Brain microvascular endothelial cell (primary cell): ENCODE measurements at regions not wholly inside any gene's neighbourhood (a gene's known extent, or its start where the extent isn't known, plus 50 kb on each side); places are given as distances from the start of the nearest gene placed in this dataset.

Source experiments
- DNase-seq: peaks from one replicate; pipeline ENCODE4 v3.0.0-alpha.2; 2020
- H3K27ac ChIP-seq: fragments of 250-450 bp; sonication (Bioruptor Pico); 2 replicates; pipeline ENCODE4 v1.5.1; 2020; ENCODE audit warnings: mild to moderate bottlenecking, moderate library complexity
- H3K27me3 ChIP-seq: fragments of 250-450 bp; sonication (Bioruptor Pico); replicated peaks from 2 replicates; pipeline ENCODE4 v1.5.1; 2020; ENCODE audit warnings: mild to moderate bottlenecking
- H3K36me3 ChIP-seq: fragments of 250-450 bp; sonication (Bioruptor Pico); replicated peaks from 2 replicates; pipeline ENCODE4 v1.5.1; 2020; ENCODE audit warnings: mild to moderate bottlenecking
- H3K4me3 ChIP-seq: 2 replicates; pipeline ENCODE4 v1.5.1; 2011; ENCODE audit warnings: low read depth, mild to moderate bottlenecking, control low read depth, low read length, moderate library complexity
- CTCF ChIP-seq: IDR thresholded peaks from 2 replicates; pipeline ENCODE4 v1.5.1; 2011; ENCODE audit warnings: low read depth, mild to moderate bottlenecking, moderate library complexity, low read length, control low read depth, inconsistent platforms; ENCODE audit errors: missing control alignments
- in situ Hi-C: cut with HindIII; loops from 2 replicates; pipeline ENCODE4 v1.10.0; 2017; ENCODE audit warnings: low sequenced_read_pairs, low pct_ligation_motif_present

GRCh38 chr14:58942516-58942915 is 246.0 kb upstream of the DAAM1 start:
- H3K4me3 ChIP-seq = no peak overlapping the region
- DNase-seq = no peak
- H3K36me3 ChIP-seq = no peaks in the 10 kb centered on the region
- no peaks in the 10 kb centered on the region for H3K27me3 ChIP-seq
- H3K27ac ChIP-seq = no peak overlapping the region
- in situ Hi-C loops = no loop called here
- TF ChIP-seq CTCF = no peak

GRCh38 chr14:58944343-58944967 is 244.0 kb upstream of the DAAM1 start:
- H3K4me3 ChIP-seq = no peak overlapping the region
- no peak for TF ChIP-seq CTCF
- in situ Hi-C loops = no loop called here
- H3K27ac ChIP-seq = no peak overlapping the region
- H3K36me3 ChIP-seq = no peaks in the 10 kb centered on the region
- no peak for DNase-seq
- no peaks in the 10 kb centered on the region for H3K27me3 ChIP-seq

GRCh38 chr14:58944968-58945356 is 243.5 kb upstream of the DAAM1 start:
- in situ Hi-C loops = no loop called here
- no peak overlapping the region for H3K27ac ChIP-seq

GRCh38 chr14:58946431-58946830 is 242.0 kb upstream of the DAAM1 start:
- Histone ChIP-seq H3K27ac (no peak overlapping the region), H3K36me3 (no peaks in the 10 kb centered on the region), H3K4me3 (no peak overlapping the region), H3K27me3 (no peaks in the 10 kb centered on the region)
- in situ Hi-C loops = no loop called here
- DNase-seq = no peak
- TF ChIP-seq CTCF = no peak

More at GRCh38 chr14:58944968-58945356, 243.5 kb upstream of the DAAM1 start:
- no peak for DNase-seq
- no peak for TF ChIP-seq CTCF
- H3K4me3 ChIP-seq = no peak overlapping the region
- H3K36me3 ChIP-seq = no peaks in the 10 kb centered on the region
- H3K27me3 ChIP-seq = no peaks in the 10 kb centered on the region

- peak; percentile 51 for DNase-seq
- TF ChIP-seq CTCF = no peak
- Histone ChIP-seq H3K27me3 (no peaks in the 10 kb centered on the region), H3K36me3 (no peaks in the 10 kb centered on the region), H3K4me3 (no peak overlapping the region), H3K27ac (no peak overlapping the region)
- in situ Hi-C loops = no loop called here
Measured at GRCh38 chr14:58947156-58947555, 241.3 kb upstream of the DAAM1 start.

- H3K36me3 ChIP-seq = no peaks in the 10 kb centered on the region
- no peak for DNase-seq
- H3K4me3 ChIP-seq = no peak overlapping the region
- H3K27ac ChIP-seq = no peak overlapping the region
- in situ Hi-C loops = no loop called here
- no peaks in the 10 kb centered on the region for H3K27me3 ChIP-seq
- TF ChIP-seq CTCF = peak; percentile 32
Measured at GRCh38 chr14:58947814-58948445, 240.5 kb upstream of the DAAM1 start.
